BLaER1 treated with 17β-estradiol and CSF1 and Interleukin-3, amounts not matched to agents 10 nM and 100 nM (cell line): ENCODE measurements at regions not wholly inside any gene's neighbourhood (a gene's known extent, or its start where the extent isn't known, plus 50 kb on each side); places are given as distances from the start of the nearest gene placed in this dataset.

ENCODE experiments used
- H3K27ac ChIP-seq, 11 experiments: shearing (Covaris generic); formaldehyde crosslinking; 2 replicates each; pipeline ENCODE4 v1.8.1; 2022
- H3K27me3 ChIP-seq, 11 experiments: shearing (Covaris generic); formaldehyde crosslinking; 2 replicates each; pipeline ENCODE4 v1.8.1; 2022
- H3K36me3 ChIP-seq, 11 experiments: shearing (Covaris generic); formaldehyde crosslinking; 2 replicates each; pipeline ENCODE4 v1.8.1; 2022
- H3K4me1 ChIP-seq, 10 experiments: shearing (Covaris generic); formaldehyde crosslinking; 2 replicates each; pipeline ENCODE4 v1.8.1; 2022
- H3K4me2 ChIP-seq, 11 experiments: shearing (Covaris generic); formaldehyde crosslinking; 2 replicates each; pipeline ENCODE4 v1.8.1; 2022
- H3K4me3 ChIP-seq, 10 experiments: shearing (Covaris generic); formaldehyde crosslinking; 2 replicates each; pipeline ENCODE4 v1.8.1; 2022
- H3K9ac ChIP-seq, 11 experiments: shearing (Covaris generic); formaldehyde crosslinking; 2 replicates each; pipeline ENCODE4 v1.8.1; 2022
- H3K9me3 ChIP-seq, 11 experiments: shearing (Covaris generic); formaldehyde crosslinking; replicated peaks in 1 of 11; 2 replicates each; pipeline ENCODE4 v1.8.1; 2022
- H4K20me1 ChIP-seq, 11 experiments: shearing (Covaris generic); formaldehyde crosslinking; 2 replicates each; pipeline ENCODE4 v1.8.1; 2022
- Cebpa-rat ChIP-seq, 11 experiments: shearing (Covaris generic); IDR thresholded peaks; 2 replicates each; pipeline ENCODE4 v1.8.1; 2022

- Histone ChIP-seq H3K4me1 (peaks cover 0 to 3% (median 0%) of the 10 kb centered on the region in 10 experiments; a peak in 3 of 20 replicates), H3K9me3 (no peaks in the 10 kb centered on the region), H3K27me3 (no peaks in the 10 kb centered on the region), H3K4me3 (no peak overlapping the region), H3K4me2 (no peak overlapping the region), H3K9ac (no peak overlapping the region), H3K27ac (no peak overlapping the region), H3K36me3 (no peaks in the 10 kb centered on the region), H4K20me1 (no peaks in the 10 kb centered on the region)
- no peak for TF ChIP-seq Cebpa-rat (IDR thresholded peaks at IDR 0.05)
Observed at GRCh38 chr4:59823311-59823710, 1376.8 kb upstream of the ADGRL3 start.

GRCh38 chr4:59825104-59825503, 1375.0 kb upstream of the ADGRL3 start:
- H3K4me1 ChIP-seq = no peaks in the 10 kb centered on the region
- no peaks in the 10 kb centered on the region for H3K9me3 ChIP-seq
- no peak overlapping the region for H3K4me3 ChIP-seq
- no peaks in the 10 kb centered on the region for H3K36me3 ChIP-seq
- H3K4me2 ChIP-seq = no peak overlapping the region
- no peaks in the 10 kb centered on the region for H4K20me1 ChIP-seq
- no peak for TF ChIP-seq Cebpa-rat (IDR thresholded peaks at IDR 0.05)
- no peak overlapping the region for H3K27ac ChIP-seq
- H3K27me3 ChIP-seq = no peaks in the 10 kb centered on the region
- no peak overlapping the region for H3K9ac ChIP-seq

DNA sequence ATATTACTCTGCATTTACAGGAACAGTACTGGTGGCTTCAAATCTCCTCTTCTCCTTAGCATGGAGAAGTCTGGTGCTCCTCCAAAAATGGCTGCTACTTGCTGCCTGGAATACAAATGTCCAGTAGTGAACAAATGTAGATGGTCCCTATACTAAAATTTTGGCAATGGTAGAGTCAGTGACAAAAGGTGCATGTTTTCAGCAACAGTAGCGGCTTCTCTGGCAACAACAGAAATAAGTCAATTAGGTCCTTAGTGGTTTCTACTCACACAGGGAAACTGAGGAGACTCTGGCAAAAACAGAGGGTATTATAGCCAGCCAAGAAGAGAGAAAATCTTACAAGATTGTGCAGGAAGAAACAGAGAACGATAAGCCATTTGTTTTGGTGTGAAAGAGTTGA, 1368.4 kb upstream of the ADGRL3 start:
- no peaks in the 10 kb centered on the region for H3K9me3 ChIP-seq

GRCh38 chr4:59834943-59835342, 1365.2 kb upstream of the ADGRL3 start:
- Histone ChIP-seq H3K9me3 (no peaks in the 10 kb centered on the region; a peak in 1 of 22 replicates), H3K27ac (no peak overlapping the region), H3K9ac (no peak overlapping the region), H3K4me3 (no peak overlapping the region), H4K20me1 (no peaks in the 10 kb centered on the region), H3K36me3 (no peaks in the 10 kb centered on the region), H3K4me1 (no peaks in the 10 kb centered on the region), H3K4me2 (no peak overlapping the region), H3K27me3 (no peaks in the 10 kb centered on the region)
- no peak for TF ChIP-seq Cebpa-rat (IDR thresholded peaks at IDR 0.05)

More for the DNA sequence above, 1368.4 kb upstream of the ADGRL3 start:
- H3K27ac ChIP-seq = no peak overlapping the region
- no peak for TF ChIP-seq Cebpa-rat (IDR thresholded peaks at IDR 0.05)
- H3K4me1 ChIP-seq = no peaks in the 10 kb centered on the region
- H3K9ac ChIP-seq = no peak overlapping the region
- H3K36me3 ChIP-seq = no peaks in the 10 kb centered on the region
- H3K4me2 ChIP-seq = no peak overlapping the region
- no peaks in the 10 kb centered on the region for H3K27me3 ChIP-seq
- no peaks in the 10 kb centered on the region for H4K20me1 ChIP-seq
- no peak overlapping the region for H3K4me3 ChIP-seq

DNA sequence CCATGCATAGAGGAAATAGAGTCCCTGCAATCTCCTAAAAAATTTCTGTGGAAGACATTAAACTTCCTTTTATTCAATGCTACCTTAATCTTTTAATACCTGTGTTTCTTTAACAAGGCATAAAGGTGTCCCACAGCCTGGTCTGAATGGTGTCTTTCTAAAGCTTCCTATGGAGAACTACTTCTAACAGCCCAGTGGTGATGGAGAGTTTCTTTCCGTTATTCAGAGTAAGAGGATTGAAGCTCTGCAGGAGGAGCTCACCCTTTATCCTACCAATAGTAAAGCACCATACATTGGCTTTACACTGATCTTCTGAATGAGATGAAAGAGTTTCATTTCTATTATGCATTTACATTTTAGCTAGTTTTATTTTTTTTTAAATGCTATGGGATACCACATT, 1362.4 kb upstream of the ADGRL3 start:
- Histone ChIP-seq H3K27ac (no peak overlapping the region), H4K20me1 (no peaks in the 10 kb centered on the region), H3K36me3 (no peaks in the 10 kb centered on the region), H3K9me3 (no peaks in the 10 kb centered on the region; a peak in 1 of 22 replicates), H3K4me2 (no peak overlapping the region), H3K4me3 (no peak overlapping the region), H3K27me3 (no peaks in the 10 kb centered on the region), H3K9ac (no peak overlapping the region), H3K4me1 (no peaks in the 10 kb centered on the region)
- TF ChIP-seq Cebpa-rat (IDR thresholded peaks at IDR 0.05) = no peak

- H3K9ac ChIP-seq = no peak overlapping the region
- H3K27ac ChIP-seq = no peak overlapping the region
- TF ChIP-seq Cebpa-rat (IDR thresholded peaks at IDR 0.05) = no peak
- no peaks in the 10 kb centered on the region for H3K4me1 ChIP-seq
- no peak overlapping the region for H3K4me2 ChIP-seq
- H3K4me3 ChIP-seq = no peak overlapping the region
- H3K36me3 ChIP-seq = no peaks in the 10 kb centered on the region
- no peaks in the 10 kb centered on the region; a peak in 1 of 22 replicates for H3K9me3 ChIP-seq
- H4K20me1 ChIP-seq = no peaks in the 10 kb centered on the region
- H3K27me3 ChIP-seq = no peaks in the 10 kb centered on the region
Observed at GRCh38 chr4:59838236-59838635, 1361.9 kb upstream of the ADGRL3 start.

DNA sequence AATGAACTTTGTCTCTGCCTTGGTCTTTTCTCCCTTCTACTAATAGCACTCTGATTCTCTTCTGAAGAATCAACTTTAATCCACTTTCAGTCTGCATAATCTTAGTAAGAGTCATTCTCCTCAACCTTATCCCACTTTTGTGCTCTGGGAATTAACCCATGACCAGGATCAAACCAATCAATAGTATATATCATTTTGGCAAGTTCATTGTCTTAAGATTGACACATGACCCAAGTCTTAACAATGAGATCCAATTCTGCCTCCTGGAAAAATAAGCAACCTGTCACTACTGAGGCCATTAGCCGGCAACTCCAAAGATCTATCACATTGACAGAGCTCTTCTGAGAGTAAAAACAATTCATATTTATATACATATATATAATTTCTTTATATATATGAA, 1358.4 kb upstream of the ADGRL3 start:
- Histone ChIP-seq H3K9ac (no peak overlapping the region), H3K36me3 (no peaks in the 10 kb centered on the region), H3K9me3 (no peaks in the 10 kb centered on the region; a peak in 1 of 22 replicates), H3K27me3 (no peaks in the 10 kb centered on the region), H3K4me3 (no peak overlapping the region), H3K4me2 (no peak overlapping the region), H3K27ac (no peak overlapping the region), H4K20me1 (no peaks in the 10 kb centered on the region), H3K4me1 (no peaks in the 10 kb centered on the region)
- TF ChIP-seq Cebpa-rat (IDR thresholded peaks at IDR 0.05) = no peak

DNA sequence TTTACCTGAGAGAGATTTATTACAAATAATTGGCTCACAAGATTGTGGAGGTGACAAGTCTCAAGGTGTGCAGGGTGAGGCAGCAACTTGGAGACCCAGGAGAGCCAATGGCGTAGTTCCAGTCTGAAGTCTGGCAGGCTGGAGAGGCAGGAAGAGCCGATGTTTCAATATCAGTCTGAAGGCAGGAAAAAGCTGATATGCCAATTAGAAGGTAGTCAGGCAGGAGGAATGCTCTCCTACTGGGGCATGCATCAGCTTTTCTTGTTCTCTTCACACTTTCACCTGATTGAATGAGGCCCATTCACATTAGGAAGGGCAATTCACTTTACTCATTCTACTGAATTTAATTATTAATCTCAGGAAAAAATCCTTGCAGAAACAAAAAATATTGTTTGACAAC, 1351.7 kb upstream of the ADGRL3 start:
- Histone ChIP-seq H3K36me3 (no peaks in the 10 kb centered on the region), H3K27ac (no peak overlapping the region), H3K9me3 (no peaks in the 10 kb centered on the region), H3K27me3 (no peaks in the 10 kb centered on the region), H3K4me1 (no peaks in the 10 kb centered on the region), H4K20me1 (no peaks in the 10 kb centered on the region), H3K9ac (no peak overlapping the region), H3K4me3 (no peak overlapping the region), H3K4me2 (no peak overlapping the region)
- no peak for TF ChIP-seq Cebpa-rat (IDR thresholded peaks at IDR 0.05)

GRCh38 chr4:59855630-59856352, 1344.3 kb upstream of the ADGRL3 start:
- Histone ChIP-seq H3K9ac (no peak overlapping the region), H3K4me2 (no peak overlapping the region), H3K27me3 (no peaks in the 10 kb centered on the region), H4K20me1 (no peaks in the 10 kb centered on the region), H3K27ac (no peak overlapping the region), H3K36me3 (no peaks in the 10 kb centered on the region), H3K4me3 (no peak overlapping the region), H3K4me1 (no peaks in the 10 kb centered on the region), H3K9me3 (no peaks in the 10 kb centered on the region)
- no peak for TF ChIP-seq Cebpa-rat (IDR thresholded peaks at IDR 0.05)

DNA sequence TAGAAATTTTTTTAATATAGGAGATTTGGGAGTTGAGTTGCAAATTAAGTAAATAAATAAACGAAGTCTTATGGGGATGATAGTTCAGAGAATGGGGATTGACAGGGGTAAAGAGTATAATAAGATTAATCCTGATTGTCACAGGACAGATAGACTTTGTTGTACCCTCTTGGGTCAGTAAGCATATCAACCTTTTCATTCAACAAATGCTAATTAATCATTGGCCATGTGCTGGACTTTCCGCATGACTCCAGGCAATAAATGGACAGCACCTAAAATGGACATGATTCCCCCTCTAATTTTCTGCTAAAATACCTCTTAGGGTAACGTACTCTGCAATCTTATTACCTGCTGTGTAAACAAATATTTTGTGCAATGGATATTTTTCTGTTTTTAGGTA, 1331.1 kb upstream of the ADGRL3 start:
- Histone ChIP-seq H4K20me1 (no peaks in the 10 kb centered on the region), H3K9ac (no peak overlapping the region), H3K4me3 (no peak overlapping the region), H3K27ac (no peak overlapping the region), H3K27me3 (no peaks in the 10 kb centered on the region), H3K4me1 (no peaks in the 10 kb centered on the region), H3K9me3 (no peaks in the 10 kb centered on the region), H3K4me2 (no peak overlapping the region), H3K36me3 (no peaks in the 10 kb centered on the region)
- TF ChIP-seq Cebpa-rat (IDR thresholded peaks at IDR 0.05) = no peak
